Epithelial cell of prostate (primary cell): ENCODE measurements at regions not wholly inside any gene's neighbourhood (a gene's known extent, or its start where the extent isn't known, plus 50 kb on each side); places are given as distances from the start of the nearest gene placed in this dataset.
A peak's percentile ranks its signal among the peaks of the same experiment; 100 is the strongest.
"Not testable (repeated sequence)": the region's sequence is repeated elsewhere in the genome, so short reads cannot be mapped to it uniquely, and the experiment has no call there.

Experiments used
- DNase-seq: peaks from one replicate; pipeline ENCODE4 v3.0.0-alpha.2; 2011; ENCODE audit warnings: low read depth, low spot score
- H3K27ac ChIP-seq: fragments of 450-650 bp; 2 replicates; pipeline ENCODE4 v1.5.1; 2017; ENCODE audit warnings: mild to moderate bottlenecking

DNA sequence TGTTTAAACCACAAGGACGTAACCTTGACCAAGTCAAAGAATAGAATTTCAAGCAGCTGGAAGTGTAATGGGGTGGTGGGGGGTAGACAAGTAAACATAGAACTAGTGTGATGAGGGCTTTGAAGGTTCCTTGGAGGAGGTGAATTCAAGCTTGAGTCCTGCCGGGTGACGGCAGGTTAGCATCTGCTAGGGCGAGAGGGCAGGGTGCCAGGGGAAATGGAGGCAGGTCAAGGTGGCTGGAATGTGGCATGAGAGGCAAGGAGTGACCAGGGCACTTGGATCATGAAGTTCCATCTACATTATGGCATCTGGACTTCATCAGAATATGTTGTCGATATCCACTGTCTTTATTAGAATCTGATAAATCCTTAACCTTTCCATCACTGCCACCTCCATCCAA is 207.5 kb upstream of the SLC35B3 start:
- DNase-seq = no peak
- no peak overlapping the region for H3K27ac ChIP-seq

DNA sequence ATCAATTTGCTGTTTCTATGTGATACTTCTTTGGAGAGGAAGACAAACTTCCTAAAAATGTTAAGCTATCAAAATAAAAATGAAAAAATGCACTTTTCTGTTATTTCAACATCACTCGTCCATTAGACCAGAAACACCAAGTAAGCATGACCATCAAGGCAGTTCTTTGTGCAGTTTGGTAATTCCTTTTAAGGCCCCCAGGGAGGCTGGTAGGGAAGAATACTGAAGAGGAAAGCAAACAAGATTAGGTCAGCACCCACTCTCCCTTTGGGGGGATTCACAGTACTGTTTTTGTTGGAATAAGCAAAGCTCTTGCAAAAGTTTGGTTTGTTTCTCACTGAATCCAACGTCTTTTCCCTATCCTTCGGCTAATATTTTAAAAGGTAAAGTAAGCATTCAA is 206.8 kb upstream of the SLC35B3 start:
- H3K27ac ChIP-seq = no peak overlapping the region
- no peak for DNase-seq

DNA sequence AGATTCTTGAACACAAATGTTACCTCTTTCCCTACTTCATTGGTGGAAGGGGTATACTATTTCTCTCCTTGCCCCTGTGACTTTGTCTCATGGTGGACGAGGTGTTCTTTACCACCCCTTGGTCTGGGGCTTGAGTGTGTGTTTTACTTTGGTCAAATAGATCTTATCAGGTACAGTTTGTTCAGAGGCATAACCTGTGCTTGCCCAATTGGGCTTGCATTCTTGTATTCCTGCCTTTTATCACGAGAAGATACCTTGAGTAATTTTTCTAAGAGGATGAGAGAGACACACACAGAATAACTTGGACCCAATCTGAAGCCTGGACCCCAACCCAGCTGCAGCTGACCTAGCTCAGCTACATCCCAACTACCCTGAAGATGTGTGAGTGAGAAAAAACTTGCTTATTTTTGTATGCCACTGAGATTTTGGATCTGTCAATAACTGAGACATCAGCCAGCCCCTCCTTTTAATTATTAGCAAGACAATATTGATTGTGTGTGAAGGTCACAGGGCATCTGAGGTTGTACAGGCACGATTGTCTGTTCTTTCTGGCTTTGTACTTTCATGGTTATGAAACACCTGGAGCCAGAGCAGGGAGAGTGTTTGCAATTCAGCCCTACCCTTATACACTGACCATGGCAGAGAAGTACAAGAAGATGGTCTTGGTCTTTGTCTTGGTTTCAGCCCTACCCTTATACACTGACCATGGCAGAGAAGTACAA is 204.7 kb upstream of the SLC35B3 start:
- no peak overlapping the region for H3K27ac ChIP-seq
- no peak for DNase-seq

DNA sequence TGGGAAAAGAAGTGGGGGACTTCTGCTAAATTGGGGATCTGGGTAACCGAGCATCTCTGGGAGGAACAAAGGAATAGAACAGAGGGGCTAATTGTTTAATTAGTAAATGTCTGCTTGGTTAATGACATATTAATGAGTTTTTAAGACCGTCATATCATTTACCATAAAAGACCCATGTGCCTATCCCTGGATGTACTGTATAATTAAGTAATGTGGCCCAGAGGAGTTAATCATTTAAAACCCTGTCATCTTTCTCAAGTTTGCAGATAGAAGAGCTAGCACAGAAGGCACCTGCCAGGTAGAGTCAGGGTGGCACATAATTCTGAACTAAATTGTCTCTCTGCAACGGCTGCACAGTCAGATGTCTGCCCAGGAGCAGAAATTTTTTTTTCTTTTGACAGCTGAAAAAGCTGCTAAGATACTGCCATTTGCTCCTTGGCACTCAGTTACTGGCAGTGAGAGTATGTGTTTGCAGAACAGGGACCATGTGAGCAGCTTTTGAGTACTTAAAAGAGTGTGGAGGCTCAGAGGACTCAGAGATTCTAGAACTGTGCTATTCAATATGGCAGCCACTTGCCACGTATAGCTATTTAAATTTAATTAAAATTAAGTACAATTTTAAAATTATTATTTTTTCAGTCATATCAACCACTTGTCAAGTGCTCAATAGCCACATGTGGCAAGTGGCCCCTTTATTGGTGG is 202.7 kb upstream of the SLC35B3 start:
- DNase-seq = no peak
- H3K27ac ChIP-seq = no peak overlapping the region

DNA sequence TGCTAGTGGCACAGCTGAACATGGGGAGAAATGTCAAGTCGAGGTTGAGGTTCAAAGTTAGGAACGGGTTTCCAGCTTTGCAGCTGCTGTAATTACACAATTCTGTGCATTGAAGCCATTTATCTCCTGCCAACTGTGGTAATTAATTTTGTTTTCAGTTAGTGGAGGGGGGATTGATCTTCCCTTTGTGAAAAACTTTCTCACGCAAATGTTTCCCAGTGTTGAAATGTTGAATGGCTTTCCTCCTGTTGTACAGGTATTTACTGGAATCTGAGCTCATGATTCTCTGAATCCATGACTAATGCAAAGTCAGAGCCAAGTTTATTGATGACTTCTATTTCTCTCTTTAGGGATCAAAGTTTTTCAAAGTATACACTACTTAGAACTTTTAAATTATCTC is 198.4 kb upstream of the SLC35B3 start:
- no peak overlapping the region for H3K27ac ChIP-seq
- DNase-seq = peak; percentile 22

DNA sequence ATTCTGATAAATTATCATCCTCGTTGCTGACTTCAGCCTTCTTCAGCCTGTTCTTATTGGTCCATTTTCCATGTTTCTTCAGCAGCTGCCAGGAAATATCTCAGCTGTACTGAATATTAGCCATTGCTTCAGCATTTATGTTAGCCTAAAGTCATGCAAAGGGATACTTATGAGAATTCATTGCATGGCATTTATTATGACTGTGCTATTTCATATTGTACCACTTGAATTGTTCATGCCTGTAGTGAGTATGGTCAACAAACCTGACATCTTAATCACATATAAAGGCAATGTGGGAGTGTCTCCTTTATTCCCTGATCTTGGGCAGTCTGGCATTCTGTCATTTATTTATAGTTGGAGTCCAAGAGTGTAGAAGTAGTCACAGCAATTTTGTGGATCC is 193.4 kb upstream of the SLC35B3 start:
- H3K27ac ChIP-seq = peak overlapping the region; percentile 84
- DNase-seq = peak; percentile 12

DNA sequence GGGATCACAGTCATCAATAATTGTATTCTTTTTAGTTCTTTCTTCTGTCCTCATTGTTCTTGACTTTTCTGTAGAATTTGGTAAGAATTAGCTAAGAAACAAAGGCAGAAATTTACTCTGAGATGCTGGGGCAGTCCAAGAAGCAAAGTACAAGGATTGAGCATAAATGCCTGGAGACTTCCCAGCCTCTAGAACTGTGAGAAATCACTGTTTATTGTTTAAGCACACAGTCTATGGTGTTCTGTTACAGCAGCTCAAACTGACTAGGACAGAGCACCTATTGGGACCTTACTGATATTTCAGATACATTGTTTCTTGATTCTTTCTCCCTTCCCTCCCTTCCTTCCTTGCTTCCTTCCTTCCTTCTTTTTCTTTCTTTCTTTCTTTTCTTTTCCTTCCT is 192.7 kb upstream of the SLC35B3 start:
- DNase-seq = peak; percentile 3
- peak overlapping the region; percentile 84 for H3K27ac ChIP-seq

DNA sequence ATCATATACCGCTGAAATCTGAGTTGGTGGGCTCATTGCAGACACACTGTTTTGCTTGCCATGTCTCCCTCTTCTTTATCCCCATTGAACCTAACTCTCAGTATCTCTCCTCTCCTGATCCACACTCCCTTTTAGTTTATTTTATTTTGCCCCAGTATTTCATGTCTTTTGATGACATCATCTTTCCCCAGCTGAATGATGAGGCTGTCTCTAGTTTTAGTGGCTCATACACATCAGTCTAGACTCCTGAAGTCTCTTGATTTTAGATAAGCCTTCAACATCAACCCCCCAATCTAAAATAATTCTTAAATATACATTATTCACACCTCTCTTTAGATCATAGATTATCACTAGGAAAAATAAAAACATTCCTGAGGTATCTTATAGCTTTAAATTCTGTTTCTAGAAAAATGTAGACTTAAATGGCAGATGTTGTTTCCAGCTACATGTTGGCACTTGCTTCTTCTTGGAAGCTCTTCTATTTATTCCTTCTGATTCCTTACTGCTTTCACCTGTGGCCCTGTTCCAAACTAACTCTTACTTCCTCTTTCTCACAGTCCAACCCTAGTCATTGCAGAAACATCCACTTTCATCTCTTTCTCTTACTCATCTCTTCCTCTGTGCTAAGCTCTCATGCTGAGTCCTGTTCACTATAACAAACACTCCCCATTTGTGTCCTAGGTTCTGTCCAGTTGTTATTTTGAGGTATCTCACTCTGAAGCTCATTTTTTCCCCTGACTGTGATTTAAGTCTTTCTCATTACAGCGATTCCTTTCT is 191.9 kb upstream of the SLC35B3 start:
- DNase-seq = peak; percentile 94
- H3K27ac ChIP-seq = peak overlapping the region; percentile 84

DNA sequence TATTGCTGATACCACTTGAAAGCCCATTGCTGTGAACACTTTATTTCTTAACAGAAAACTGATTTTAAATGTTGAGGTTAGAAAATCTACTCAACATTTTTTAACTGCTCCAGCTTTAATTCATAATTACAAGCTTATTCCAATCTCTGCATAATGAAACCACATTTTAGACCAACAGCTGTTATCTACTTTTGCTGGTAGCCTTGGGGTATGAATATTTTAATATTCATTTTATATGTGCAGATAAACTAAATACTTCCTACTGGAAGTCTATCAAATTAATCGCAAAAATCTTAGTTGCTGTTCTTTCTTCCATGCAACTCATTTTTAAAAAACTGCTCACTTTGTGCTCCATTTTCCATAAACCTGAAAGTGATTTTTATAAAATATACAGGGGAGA is 189.3 kb upstream of the SLC35B3 start:
- DNase-seq = no peak
- no peak overlapping the region for H3K27ac ChIP-seq

DNA sequence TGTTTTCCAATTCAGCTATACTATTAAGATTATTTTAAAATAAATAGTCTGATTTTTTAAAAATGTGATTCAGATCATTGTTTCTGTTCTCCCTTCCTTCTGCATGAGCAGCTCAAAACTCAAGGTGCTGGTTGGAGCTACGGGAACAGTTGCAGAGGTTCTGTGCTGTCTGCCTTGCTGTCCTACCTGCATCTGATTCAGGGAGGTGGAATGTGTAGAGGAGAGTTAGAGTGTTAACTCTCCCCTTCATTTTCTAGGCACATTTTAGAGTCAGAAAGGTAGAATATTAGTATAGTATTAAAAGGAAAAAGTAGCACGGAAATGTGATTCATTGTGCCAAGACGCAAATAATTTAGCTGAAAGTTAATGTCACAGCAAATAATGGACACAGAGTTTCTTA is 188.1 kb upstream of the SLC35B3 start:
- DNase-seq = no peak

DNA sequence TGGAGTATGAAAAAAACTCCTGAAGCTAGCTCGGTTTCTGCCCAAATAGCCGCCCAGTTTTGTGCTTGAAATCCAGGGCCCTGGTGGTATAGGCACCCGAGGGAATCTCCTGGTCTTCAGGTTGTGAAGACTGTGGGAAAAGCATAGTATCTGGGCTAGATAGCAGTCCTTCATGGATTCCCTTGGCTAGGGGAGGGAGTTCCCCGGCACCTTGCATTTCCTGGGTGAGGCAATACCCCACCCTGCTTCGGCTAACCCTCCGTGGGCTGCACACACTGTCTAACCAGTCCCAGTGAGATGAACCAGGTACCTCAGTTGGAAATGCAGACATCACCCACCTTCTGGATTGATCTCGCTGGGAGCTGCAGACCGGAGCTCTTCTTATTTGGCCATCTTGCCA is 184.5 kb upstream of the SLC35B3 start:
- no peak overlapping the region for H3K27ac ChIP-seq
- DNase-seq = no peak

More for the DNA sequence above, 188.1 kb upstream of the SLC35B3 start:
- H3K27ac ChIP-seq = no peak overlapping the region

DNA sequence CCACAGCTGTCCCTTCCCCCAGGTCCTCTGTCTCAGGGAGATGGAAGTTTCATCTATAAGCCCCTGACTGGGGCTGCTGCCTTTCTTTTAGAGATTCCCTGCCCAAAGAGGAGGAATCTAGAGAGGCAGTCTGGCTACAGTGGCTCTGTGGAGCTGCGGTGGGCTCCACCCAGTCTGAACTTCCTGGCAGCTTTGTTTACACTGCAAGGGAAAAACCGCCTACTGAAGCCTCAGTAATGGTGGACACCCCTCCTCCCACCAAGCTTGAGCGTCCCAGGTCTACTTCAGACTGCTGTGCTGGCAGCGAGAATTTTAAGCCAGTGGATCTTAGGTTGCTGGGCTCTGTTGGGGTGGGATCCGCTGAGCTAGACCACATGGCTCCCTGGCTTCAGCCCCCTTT is 184.1 kb upstream of the SLC35B3 start:
- not testable (repeated sequence) for DNase-seq, H3K27ac ChIP-seq

DNA sequence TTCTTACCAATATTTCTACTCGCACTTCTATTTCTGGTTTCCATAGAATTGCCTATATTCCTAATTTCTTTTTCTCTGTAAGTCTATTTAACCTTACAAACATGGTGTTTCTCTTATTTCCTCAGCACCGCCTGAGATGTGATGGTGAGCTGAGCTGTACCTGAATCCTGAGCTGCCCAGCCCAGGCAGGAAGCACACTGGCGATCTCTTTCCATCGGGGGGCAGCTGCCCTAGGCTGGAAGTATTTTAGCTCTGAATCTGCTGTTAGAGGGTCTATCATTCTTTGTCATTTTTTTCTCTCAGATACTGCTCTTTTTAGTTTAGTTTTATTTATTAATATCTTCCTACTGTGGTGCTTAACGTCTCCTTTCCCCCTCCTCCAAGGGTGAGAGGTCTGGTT is 173.4 kb upstream of the SLC35B3 start:
- no peak overlapping the region for H3K27ac ChIP-seq
- DNase-seq = no peak

DNA sequence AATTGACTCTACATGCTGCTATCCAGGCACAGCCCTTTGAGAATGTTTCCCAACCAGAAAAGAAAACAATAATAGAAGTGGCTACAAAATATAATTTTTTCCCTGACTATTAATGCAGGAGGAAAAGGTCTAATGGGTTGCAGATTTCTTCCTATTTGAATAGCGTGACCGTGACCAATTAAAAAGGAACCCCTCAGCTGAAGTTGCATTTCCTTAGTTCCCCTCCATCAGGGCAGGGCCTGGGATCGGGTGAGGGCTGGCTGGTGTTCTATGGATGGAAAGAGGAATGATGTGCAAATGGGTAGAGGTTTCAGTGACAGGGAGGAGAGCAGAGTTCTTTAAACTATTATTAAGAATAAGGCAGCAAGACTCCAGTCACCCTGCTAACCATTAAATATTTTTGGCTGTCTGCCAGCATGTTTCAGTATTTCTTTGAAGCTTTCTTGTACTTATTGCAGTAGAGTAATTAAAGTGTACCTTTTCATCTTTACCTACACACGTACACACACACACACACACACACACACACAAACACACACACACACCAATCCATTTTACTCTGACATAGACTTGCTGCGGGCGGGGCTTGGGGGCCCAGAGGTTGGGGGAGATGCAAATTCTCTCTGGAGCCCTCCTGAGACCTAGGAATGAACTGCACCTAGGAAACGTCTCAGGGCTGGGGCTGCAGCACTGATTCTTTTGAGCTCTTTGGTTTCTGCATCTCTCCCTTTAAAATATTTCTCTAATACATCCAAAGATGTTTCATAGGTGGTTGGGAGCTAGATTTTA is 154.8 kb upstream of the SLC35B3 start:
- no peak for DNase-seq
- H3K27ac ChIP-seq = no peak overlapping the region

DNA sequence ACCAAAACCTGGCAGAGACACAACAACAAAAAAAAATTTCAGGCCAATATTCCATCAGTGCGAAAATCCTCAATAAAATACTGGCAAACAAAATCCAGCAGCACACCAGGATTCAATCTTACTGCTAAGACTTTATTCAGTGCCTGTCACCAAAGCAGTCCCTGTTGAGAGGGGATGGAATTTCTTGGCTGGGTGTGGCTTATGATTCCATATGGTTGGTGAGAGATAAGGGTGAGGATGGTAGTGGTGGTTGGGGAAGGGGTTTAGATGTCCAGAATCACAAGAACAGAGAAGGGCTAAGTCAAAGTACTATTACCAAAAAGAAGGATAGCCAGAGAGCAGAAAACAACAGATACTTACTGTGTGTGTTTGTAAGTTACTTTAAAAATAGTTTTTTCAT is 152.8 kb upstream of the SLC35B3 start:
- no peak overlapping the region for H3K27ac ChIP-seq
- no peak for DNase-seq

DNA sequence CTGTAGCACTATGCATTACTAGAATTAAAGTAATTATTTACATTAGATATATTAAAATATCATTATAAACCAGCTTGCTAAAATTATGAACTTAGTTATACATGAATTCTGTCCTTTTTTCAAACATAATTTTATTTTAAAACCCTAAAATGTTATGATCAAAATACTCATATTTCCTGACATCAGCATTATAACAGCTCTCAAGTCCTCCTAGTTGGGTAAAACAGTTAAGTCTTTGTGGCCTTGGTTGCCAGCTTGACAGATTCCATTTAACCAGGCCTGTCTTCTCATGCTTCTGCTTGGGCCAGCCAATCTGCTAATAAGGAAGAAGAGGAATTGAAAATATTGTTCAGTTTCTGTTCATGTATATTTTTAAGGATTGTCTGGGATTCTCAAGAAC is 147.9 kb upstream of the SLC35B3 start:
- DNase-seq = no peak
- no peak overlapping the region for H3K27ac ChIP-seq

DNA sequence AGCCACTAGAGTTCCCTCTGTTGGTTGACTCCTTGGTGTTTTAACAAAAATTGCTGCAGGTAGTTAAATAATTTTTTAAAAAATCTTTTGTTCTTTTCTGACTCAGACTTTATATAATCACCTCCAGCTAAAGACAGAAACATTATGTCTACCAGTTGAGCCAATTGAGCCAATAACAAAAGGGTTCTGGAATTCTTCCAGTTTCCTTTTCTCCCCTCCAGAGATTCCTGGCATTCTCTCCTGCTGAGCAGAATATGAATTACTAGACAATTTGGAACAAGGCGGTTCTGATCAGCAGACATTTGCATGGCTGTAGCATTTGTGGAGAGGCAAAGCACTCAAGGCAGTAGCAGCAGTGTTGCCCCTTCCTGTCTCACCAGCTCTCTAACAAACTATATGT is 144.0 kb upstream of the SLC35B3 start:
- DNase-seq = no peak
- peak overlapping the region; percentile 11 for H3K27ac ChIP-seq

DNA sequence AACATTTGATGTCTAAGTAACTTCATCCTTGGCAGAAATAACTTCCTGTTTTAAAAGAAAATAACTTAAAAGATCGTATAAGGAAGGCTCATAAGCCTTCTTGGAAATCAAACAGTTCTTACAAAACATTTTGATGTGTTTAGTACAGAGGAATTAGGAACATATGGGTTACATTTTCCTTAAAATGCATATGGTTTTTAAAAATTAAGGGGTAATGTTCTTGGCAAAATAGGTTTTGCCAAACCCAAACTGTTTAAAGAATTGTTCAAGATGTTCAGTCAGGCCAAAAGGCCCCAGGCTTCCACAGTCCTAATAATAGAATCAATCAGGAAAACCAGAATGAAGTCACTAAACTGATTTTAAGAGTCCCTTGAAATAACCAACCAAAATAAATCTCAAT is 142.7 kb upstream of the SLC35B3 start:
- no peak overlapping the region for H3K27ac ChIP-seq
- no peak for DNase-seq

DNA sequence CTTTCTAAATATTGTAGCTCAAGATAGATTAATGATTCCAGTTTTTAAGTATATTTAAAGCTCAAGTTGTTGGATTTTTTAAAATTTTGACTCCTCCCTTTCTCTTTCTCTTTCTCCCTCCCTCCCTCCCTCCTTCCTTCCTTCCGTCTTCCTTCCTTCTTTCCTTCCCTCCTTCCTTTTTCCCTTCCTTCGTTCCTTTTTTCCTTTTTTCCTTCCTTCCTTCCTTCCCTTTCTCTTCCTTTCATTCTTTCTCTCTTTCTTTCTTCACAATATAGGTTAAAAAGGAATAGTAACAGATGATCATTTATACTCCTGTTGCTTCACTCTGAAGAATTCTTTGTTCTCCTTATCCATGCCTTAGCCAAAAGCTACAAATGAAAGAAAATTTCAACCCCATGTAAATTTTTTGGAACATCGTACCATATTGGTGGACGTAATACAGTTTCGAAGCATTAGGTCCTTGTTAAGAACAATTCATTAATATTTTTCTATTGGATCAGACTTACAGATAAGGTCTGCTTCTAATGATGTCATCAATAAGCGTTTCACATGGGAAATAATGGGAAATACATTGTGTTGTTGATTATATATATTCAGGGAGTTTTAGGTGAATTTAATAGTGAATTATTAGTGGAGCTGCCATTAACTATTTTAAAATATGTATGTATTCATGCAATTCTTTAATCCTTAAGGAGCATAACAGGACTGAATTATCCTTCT is 139.6 kb upstream of the SLC35B3 start:
- DNase-seq = no peak
- H3K27ac ChIP-seq = no peak overlapping the region

DNA sequence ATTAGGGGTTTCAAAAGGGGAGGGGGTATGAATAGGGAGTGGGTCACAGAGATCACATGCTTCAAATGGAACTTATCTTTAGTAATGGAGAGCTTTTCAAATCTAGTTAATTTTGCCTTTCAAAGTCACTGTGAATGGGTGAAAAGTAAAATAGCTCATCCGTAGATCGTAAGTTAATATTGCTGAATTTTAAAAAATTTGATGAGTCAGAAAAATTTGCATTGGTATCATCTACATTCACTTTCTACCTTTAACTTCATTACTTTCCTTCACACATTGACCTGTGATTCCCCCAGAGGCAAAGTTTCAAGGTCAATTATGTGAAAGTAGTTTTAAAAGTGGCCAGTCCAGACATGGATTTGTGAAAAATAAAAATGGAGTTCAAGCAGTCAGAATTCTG is 139.0 kb upstream of the SLC35B3 start:
- H3K27ac ChIP-seq = no peak overlapping the region

More for the DNA sequence above, 139.0 kb upstream of the SLC35B3 start:
- DNase-seq = no peak
